K562 (cell line): ENCODE measurements at regions not wholly inside any gene's neighbourhood (a gene's known extent, or its start where the extent isn't known, plus 50 kb on each side); places are given as distances from the start of the nearest gene placed in this dataset.

ENCODE experiments used
- ATAC-seq: fragments of 200-7000 bp; cut with Tn5 transposase; 3 replicates; pipeline ENCODE4 v1.9.1; 2020; ENCODE audit warnings: moderate library complexity
- BruUV-seq: library from RNA; stranded (reverse); fragments of 400-500 nt; replicated peaks from 2 replicates; lab custom pipeline; 2021; lab: Mats Ljungman, UMichigan
- CTCF ChIA-PET: fragments of 300-600 bp; formaldehyde crosslinking; extraction: SDS; loops from one replicate; lab custom pipeline; 2021; ENCODE audit warnings: low intra/inter-chr PET ratio; lab: Yijun Ruan, JAX
- POLR2A ChIA-PET: fragments of 300-600, 350-650 bp; sonication (Branson Sonifier 250); formaldehyde crosslinking; extraction: SDS; loops from one replicate; lab custom pipeline; 2021; ENCODE audit warnings: antibody characterized with exemption, inconsistent platforms; lab: Yijun Ruan, JAX
- DNase-seq, 4 experiments: peaks; one replicate each; pipeline versions ENCODE4 v3.0.0 to v3.0.0-alpha.2; 2011 to 2018; ENCODE audit warnings: low spot score in 3 of 4, mixed read lengths in 3 of 4; ENCODE audit errors: extremely low read depth in 1 of 4
- FAIRE-seq: peaks from 2 replicates; lab custom pipeline; 2011; peaks lifted over from hg19 to GRCh38; lab: Jason Lieb, UNC
- H2AFZ ChIP-seq: 2 replicates; pipeline ENCODE4 v1.6.0; 2011; ENCODE audit warnings: low read depth, low read length, control low read depth, inconsistent platforms
- H3K27ac ChIP-seq: fragments of 200-600 bp; 3 replicates; pipeline ENCODE4 v1.8.0; 2011; ENCODE audit warnings: low read depth, mild to moderate bottlenecking, control low read depth, inconsistent platforms, low read length, moderate library complexity, mixed read lengths; ENCODE audit errors: extremely low read depth
- H3K27me3 ChIP-seq, 2 experiments: fragments of 300-600 bp in 1 of 2; 2 replicates in 1 of 2; 3 replicates in 1 of 2; pipeline versions ENCODE4 v1.6.0 to v1.8.0; 2011; ENCODE audit warnings: inconsistent platforms in 2 of 2, low read length in 2 of 2, mild to moderate bottlenecking in 1 of 2, mixed read lengths in 1 of 2, moderate library complexity in 1 of 2; ENCODE audit not compliant: control insufficient read depth in 2 of 2, insufficient read depth in 2 of 2
- H3K36me3 ChIP-seq: fragments of 300-600 bp; 3 replicates; pipeline ENCODE4 v1.8.0; 2011; ENCODE audit warnings: mild to moderate bottlenecking, low read length, inconsistent platforms; ENCODE audit not compliant: control insufficient read depth, insufficient read depth
- H3K4me1 ChIP-seq, 2 experiments: fragments of 200-600 bp in 1 of 2; replicated peaks in 1 of 2; 2 replicates in 1 of 2; 3 replicates in 1 of 2; pipeline versions ENCODE4 v1.5.1 to v1.8.0; 2011; ENCODE audit warnings: inconsistent platforms in 2 of 2, low read length in 2 of 2, mild to moderate bottlenecking in 1 of 2, mixed read lengths in 1 of 2, moderate library complexity in 1 of 2; ENCODE audit not compliant: control insufficient read depth in 2 of 2, insufficient read depth in 2 of 2
- H3K4me2 ChIP-seq: 2 replicates; pipeline ENCODE4 v1.6.1; 2011; ENCODE audit warnings: low read length, control low read depth, inconsistent platforms, mixed read lengths; ENCODE audit not compliant: insufficient read depth
- H3K4me3 ChIP-seq: fragments of 200-600 bp; sonication (generic), shearing (Covaris generic); 2 replicates; pipeline ENCODE4 v1.5.1; 2016; ENCODE audit warnings: control low read depth, inconsistent platforms
- H3K79me2 ChIP-seq: fragments of 200-600 bp; 3 replicates; pipeline ENCODE4 v1.8.0; 2011; ENCODE audit warnings: low read length, inconsistent platforms; ENCODE audit not compliant: control insufficient read depth, insufficient read depth
- H3K9ac ChIP-seq, 2 experiments: 2 replicates each; pipeline versions ENCODE4 v1.6.0 to v1.6.1; 2011; ENCODE audit warnings: low read depth in 2 of 2, low read length in 2 of 2, control low read depth in 1 of 2, inconsistent platforms in 1 of 2, mild to moderate bottlenecking in 1 of 2, mixed read lengths in 1 of 2; ENCODE audit not compliant: insufficient read depth in 1 of 2
- H3K9me1 ChIP-seq: one replicate; pipeline ENCODE4 v1.6.0; 2011; ENCODE audit warnings: inconsistent platforms, mild to moderate bottlenecking, low read length, moderate library complexity; ENCODE audit not compliant: control insufficient read depth, insufficient read depth
- H3K9me3 ChIP-seq: replicated peaks from 2 replicates; pipeline ENCODE4 v1.5.1; 2011; ENCODE audit warnings: low read depth, low read length, inconsistent platforms; ENCODE audit not compliant: control insufficient read depth, insufficient read depth
- H4K20me1 ChIP-seq: replicated peaks from 2 replicates; pipeline ENCODE4 v1.6.1; 2011; ENCODE audit warnings: low read length, inconsistent platforms, mixed read lengths; ENCODE audit not compliant: control insufficient read depth, insufficient read depth
- BCOR ChIP-seq: fragments of 450-650 bp; IDR thresholded peaks from 2 replicates; pipeline ENCODE4 v1.6.1; 2016
- PTBP1 ChIP-seq: fragments of 200-400 bp; formaldehyde crosslinking; IDR thresholded peaks from 2 replicates; pipeline ENCODE4 v1.6.1; 2017; ENCODE audit warnings: low read depth, low read length
- RBM25 ChIP-seq: fragments of 200-400 bp; formaldehyde crosslinking; IDR thresholded peaks from 2 replicates; pipeline ENCODE4 v1.6.1; 2018; ENCODE audit warnings: low read length, low read depth, moderate library complexity; ENCODE audit not compliant: severe bottlenecking
- SMARCA5 ChIP-seq: fragments of 450-650 bp; IDR thresholded peaks from 2 replicates; pipeline ENCODE4 v1.6.1; 2016
- ZFP36 ChIP-seq: fragments of 150-350 bp; IDR thresholded peaks from 2 replicates; pipeline ENCODE4 v1.6.1; 2018; ENCODE audit warnings: low read length, low read depth; ENCODE audit not compliant: partially characterized antibody
- ZZZ3 ChIP-seq: fragments of 450-650 bp; IDR thresholded peaks from 2 replicates; pipeline ENCODE4 v1.6.1; 2016; ENCODE audit warnings: antibody characterized with exemption, mild to moderate bottlenecking, moderate library complexity
- WGBS: fragments of 100-300 bp; shearing (Covaris generic); methylation state at CpG from one replicate; pipeline ENCODE4 v1.1.6; 2016; ENCODE audit warnings: low coverage, mixed read lengths; ENCODE audit not compliant: insufficient coverage; ENCODE audit errors: missing lambda C conversion rate; 5-methylcytosine and 5-hydroxymethylcytosine counted together
- in situ Hi-C: fragments of 300-500 bp; cut with MboI; formaldehyde crosslinking; loops from 4 replicates; pipeline ENCODE4 v1.15.0; 2018; ENCODE audit warnings: inconsistent platforms, mixed read lengths
- intact Hi-C: fragments of 100-400 bp; cut with micrococcal nuclease; formaldehyde crosslinking; loops from 2 replicates; pipeline ENCODE4 v1.14.2; 2022
- TF ChIP-seq, protein P1 (sequence below): fragments of 200-400 bp; formaldehyde crosslinking; IDR thresholded peaks from 2 replicates; pipeline ENCODE4 v1.6.1; 2017; ENCODE audit warnings: mild to moderate bottlenecking, low read depth, low read length, moderate library complexity
- TF ChIP-seq, protein P2 (sequence below): fragments of 450-650 bp; IDR thresholded peaks from 2 replicates; pipeline ENCODE4 v1.6.1; 2016

DNA sequence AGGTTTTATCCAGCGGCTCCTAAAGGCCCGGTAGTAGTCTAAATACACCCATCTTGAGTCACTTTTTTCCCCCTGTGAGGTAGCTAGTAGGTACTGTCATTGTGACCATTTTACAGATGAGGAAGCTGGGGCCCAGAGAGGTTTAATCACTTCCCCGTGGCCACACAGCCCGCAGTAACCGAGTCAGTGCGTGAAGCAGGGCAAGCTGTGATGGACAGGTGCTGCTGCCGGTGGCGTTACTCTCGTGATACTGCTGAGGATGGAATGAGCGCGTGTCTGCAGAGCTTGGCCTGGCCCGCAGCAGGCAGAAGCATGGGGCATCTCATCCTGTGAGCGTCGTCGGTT is 226.3 kb upstream of the CIBAR2 start:
- intact Hi-C loops, result loop anchor here (10.0 kb wide), 1 partner anchor 226 kb away; no protein-coding TSS in a partner anchor
- in situ Hi-C loops, result no loop called here
- H3K9me3 ChIP-seq, result no peaks in the 10 kb centered on the region
- TF ChIP-seq PTBP1, result peak; percentile 78; the same call in 1 of the 2 replicates
- TF ChIP-seq ZFP36, result peak; percentile 71
- 0 out of 2 replicates have a peak, but pooled peaks have one; percentile 8 for TF ChIP-seq SMARCA5
- TF ChIP-seq, protein P1, sequence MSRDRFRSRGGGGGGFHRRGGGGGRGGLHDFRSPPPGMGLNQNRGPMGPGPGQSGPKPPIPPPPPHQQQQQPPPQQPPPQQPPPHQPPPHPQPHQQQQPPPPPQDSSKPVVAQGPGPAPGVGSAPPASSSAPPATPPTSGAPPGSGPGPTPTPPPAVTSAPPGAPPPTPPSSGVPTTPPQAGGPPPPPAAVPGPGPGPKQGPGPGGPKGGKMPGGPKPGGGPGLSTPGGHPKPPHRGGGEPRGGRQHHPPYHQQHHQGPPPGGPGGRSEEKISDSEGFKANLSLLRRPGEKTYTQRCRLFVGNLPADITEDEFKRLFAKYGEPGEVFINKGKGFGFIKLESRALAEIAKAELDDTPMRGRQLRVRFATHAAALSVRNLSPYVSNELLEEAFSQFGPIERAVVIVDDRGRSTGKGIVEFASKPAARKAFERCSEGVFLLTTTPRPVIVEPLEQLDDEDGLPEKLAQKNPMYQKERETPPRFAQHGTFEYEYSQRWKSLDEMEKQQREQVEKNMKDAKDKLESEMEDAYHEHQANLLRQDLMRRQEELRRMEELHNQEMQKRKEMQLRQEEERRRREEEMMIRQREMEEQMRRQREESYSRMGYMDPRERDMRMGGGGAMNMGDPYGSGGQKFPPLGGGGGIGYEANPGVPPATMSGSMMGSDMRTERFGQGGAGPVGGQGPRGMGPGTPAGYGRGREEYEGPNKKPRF, result no peak
- TF ChIP-seq RBM25, result peak; percentile 17
- no peak for TF ChIP-seq ZZZ3
- TF ChIP-seq BCOR, result peak; percentile 62; the same call in 1 of the 2 replicates
- TF ChIP-seq, protein P2, sequence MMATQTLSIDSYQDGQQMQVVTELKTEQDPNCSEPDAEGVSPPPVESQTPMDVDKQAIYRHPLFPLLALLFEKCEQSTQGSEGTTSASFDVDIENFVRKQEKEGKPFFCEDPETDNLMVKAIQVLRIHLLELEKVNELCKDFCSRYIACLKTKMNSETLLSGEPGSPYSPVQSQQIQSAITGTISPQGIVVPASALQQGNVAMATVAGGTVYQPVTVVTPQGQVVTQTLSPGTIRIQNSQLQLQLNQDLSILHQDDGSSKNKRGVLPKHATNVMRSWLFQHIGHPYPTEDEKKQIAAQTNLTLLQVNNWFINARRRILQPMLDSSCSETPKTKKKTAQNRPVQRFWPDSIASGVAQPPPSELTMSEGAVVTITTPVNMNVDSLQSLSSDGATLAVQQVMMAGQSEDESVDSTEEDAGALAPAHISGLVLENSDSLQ, result peak; percentile 24; the same call in 1 of the 2 replicates
- 72% methylated on average over 15 of the region's 15 CpGs for WGBS
- ATAC-seq (no peak), FAIRE-seq (no peak), DNase-seq (no peak)
- no peaks in the 10 kb centered on the region; the same call in 2 of the 3 replicates for H3K36me3 ChIP-seq
- H3K9me1 ChIP-seq, result no peaks in the 10 kb centered on the region
- no TSS peak for BruUV-seq
- ChIA-PET CTCF (no interaction called here), POLR2A (interaction anchor here (0.7 to 0.9 kb wide), 2 partner anchors 33 to 218 kb away, joined by 3 read pairs; no protein-coding TSS in a partner anchor)
- no peak overlapping the region; a peak in 1 of 4 replicates for H3K9ac ChIP-seq
- no peak overlapping the region for H3K4me3 ChIP-seq
- H4K20me1 ChIP-seq, result no peaks in the 10 kb centered on the region
- peaks cover 10% of the 10 kb centered on the region; the same call in 2 of the 3 replicates for H3K79me2 ChIP-seq
- no peak overlapping the region for H3K4me2 ChIP-seq
- H2AFZ ChIP-seq, result no peak overlapping the region
- no peaks in the 10 kb centered on the region for H3K27me3 ChIP-seq
- peaks cover 23 to 67% of the 10 kb centered on the region in 2 experiments for H3K4me1 ChIP-seq
- no peak overlapping the region for H3K27ac ChIP-seq
